Endothelial cell of umbilical vein (primary cell): ENCODE measurements at regions not wholly inside any gene's neighbourhood (a gene's known extent, or its start where the extent isn't known, plus 50 kb on each side); places are given as distances from the start of the nearest gene placed in this dataset.

Source experiments
- BruUV-seq: library from RNA; stranded (reverse); fragments of 400-500 nt; replicated peaks from 2 replicates; lab custom pipeline; 2021; lab: Mats Ljungman, UMichigan
- CTCF ChIA-PET: fragments of 300-600, 350-600 bp; sonication (Branson Sonifier 250); formaldehyde crosslinking; loops from one replicate; lab custom pipeline; 2021; ENCODE audit warnings: antibody characterized with exemption, inconsistent platforms; lab: Charles Lee
- POLR2A ChIA-PET: fragments of 300-600, 350-600 bp; sonication (Branson Sonifier 250); formaldehyde crosslinking; loops from one replicate; lab custom pipeline; 2021; ENCODE audit warnings: antibody characterized with exemption, inconsistent platforms; lab: Charles Lee
- DNase-seq: peaks from one replicate; pipeline ENCODE4 v3.0.0-alpha.2; 2011; ENCODE audit warnings: low read depth, low spot score
- FAIRE-seq: peaks from 2 replicates; lab custom pipeline; 2011; peaks lifted over from hg19 to GRCh38; lab: Jason Lieb, UNC
- H2AFZ ChIP-seq: 2 replicates; pipeline ENCODE4 v1.6.0; 2012; ENCODE audit warnings: low read depth, low read length, control low read depth, inconsistent platforms
- H3K27ac ChIP-seq: 2 replicates; pipeline ENCODE4 v1.5.1; 2011; ENCODE audit warnings: low read depth, mild to moderate bottlenecking, control low read depth, low read length, moderate library complexity; ENCODE audit not compliant: insufficient read depth
- H3K27me3 ChIP-seq, 2 experiments: 2 replicates each; pipeline versions ENCODE4 v1.6.0 to v1.6.1; 2011; ENCODE audit warnings: low read length in 2 of 2, mixed read lengths in 1 of 2; ENCODE audit not compliant: control insufficient read depth in 2 of 2, insufficient read depth in 2 of 2
- H3K36me3 ChIP-seq, 2 experiments: 2 replicates in 1 of 2; 3 replicates in 1 of 2; pipeline ENCODE4 v1.5.1; 2011; ENCODE audit warnings: low read length in 2 of 2, mild to moderate bottlenecking in 1 of 2, moderate library complexity in 1 of 2; ENCODE audit not compliant: control insufficient read depth in 2 of 2, insufficient read depth in 2 of 2; ENCODE audit errors: extremely low read depth in 1 of 2
- H3K4me1 ChIP-seq: 3 replicates; pipeline ENCODE4 v1.5.1; 2011; ENCODE audit warnings: mild to moderate bottlenecking, low read length; ENCODE audit not compliant: control insufficient read depth, insufficient read depth; ENCODE audit errors: extremely low read depth
- H3K4me2 ChIP-seq: 2 replicates; pipeline ENCODE4 v1.6.1; 2011; ENCODE audit warnings: low read length, control low read depth, mixed read lengths; ENCODE audit not compliant: insufficient read depth
- H3K4me3 ChIP-seq, 3 experiments: fragments of 200-600 bp in 1 of 3; sonication (generic), shearing (Covaris generic) in 1 of 3; replicated peaks in 1 of 3; 2 replicates each; pipeline ENCODE4 v1.5.1; 2011 to 2016; ENCODE audit warnings: control low read depth in 3 of 3, low read length in 3 of 3, mild to moderate bottlenecking in 2 of 3, inconsistent platforms in 1 of 3, low read depth in 1 of 3, moderate library complexity in 1 of 3; ENCODE audit not compliant: insufficient read depth in 1 of 3
- H3K79me2 ChIP-seq: 2 replicates; pipeline ENCODE4 v1.6.0; 2012; ENCODE audit warnings: low read length, inconsistent platforms; ENCODE audit not compliant: control insufficient read depth, insufficient read depth
- H3K9ac ChIP-seq: replicated peaks from 2 replicates; pipeline ENCODE3; 2011; ENCODE audit warnings: low read length, control low read depth; ENCODE audit not compliant: insufficient read depth; ENCODE audit errors: extremely low read depth
- H3K9me1 ChIP-seq: replicated peaks from 3 replicates; pipeline ENCODE4 v1.6.0; 2011; ENCODE audit warnings: mild to moderate bottlenecking, low read length; ENCODE audit not compliant: control insufficient read depth, insufficient read depth; ENCODE audit errors: extremely low read depth
- H3K9me3 ChIP-seq: replicated peaks from 2 replicates; pipeline ENCODE4 v1.5.1; 2012; ENCODE audit warnings: low read length, inconsistent platforms; ENCODE audit not compliant: control insufficient read depth, insufficient read depth
- H4K20me1 ChIP-seq: replicated peaks from 2 replicates; pipeline ENCODE3; 2011; ENCODE audit warnings: mild to moderate bottlenecking, low read length; ENCODE audit not compliant: control insufficient read depth, insufficient read depth; ENCODE audit errors: extremely low read depth
- CTCF ChIP-seq, 2 donors: IDR thresholded peaks; 1 replicate in 1 of 2; 2 replicates in 1 of 2; pipeline ENCODE4 v1.5.1; 2011; ENCODE audit warnings: low read length in 2 of 2, mild to moderate bottlenecking in 2 of 2, moderate library complexity in 2 of 2, control low read depth in 1 of 2, inconsistent platforms in 1 of 2, low read depth in 1 of 2; ENCODE audit not compliant: insufficient read depth in 1 of 2; ENCODE audit errors: extremely low read depth in 1 of 2
- EZH2 ChIP-seq: IDR thresholded peaks from 2 replicates; pipeline ENCODE4 v1.6.1; 2012; ENCODE audit warnings: borderline replicate concordance, low read depth, mild to moderate bottlenecking, moderate library complexity, low read length, inconsistent platforms; ENCODE audit not compliant: severe bottlenecking
- FOS ChIP-seq: IDR thresholded peaks from 2 replicates; pipeline ENCODE4 v1.6.1; 2011; ENCODE audit warnings: mild to moderate bottlenecking, low read length, moderate library complexity, borderline replicate concordance; ENCODE audit not compliant: insufficient read depth
- GATA2 ChIP-seq: IDR thresholded peaks from 2 replicates; pipeline ENCODE4 v1.7.0; 2011; ENCODE audit warnings: low read depth, mild to moderate bottlenecking, moderate library complexity, mixed read lengths, low read length; ENCODE audit not compliant: insufficient read length, insufficient read depth
- JUN ChIP-seq: IDR thresholded peaks from 2 replicates; pipeline ENCODE4 v1.6.1; 2011; ENCODE audit warnings: borderline replicate concordance, low read depth; ENCODE audit not compliant: insufficient read length, insufficient read depth
- MAX ChIP-seq: IDR thresholded peaks from 2 replicates; pipeline ENCODE4 v1.6.1; 2011; ENCODE audit not compliant: insufficient read depth, insufficient read length
- MYC ChIP-seq: IDR thresholded peaks from one replicate; pipeline ENCODE4 v1.6.1; 2011; ENCODE audit warnings: mild to moderate bottlenecking, low read depth, low read length
- POLR2A ChIP-seq: IDR thresholded peaks from 2 replicates; pipeline ENCODE4 v1.6.1; 2012; ENCODE audit warnings: low read depth, mild to moderate bottlenecking, control low read depth, low read length
- POLR2AphosphoS5 ChIP-seq: IDR thresholded peaks from 2 replicates; pipeline ENCODE4 v1.6.1; 2012; ENCODE audit warnings: low read depth, mild to moderate bottlenecking, control low read depth, low read length, moderate library complexity; ENCODE audit not compliant: insufficient read depth
- dilution Hi-C: fragments of 300-500 bp; cut with MboI; formaldehyde crosslinking; loops from one replicate; pipeline ENCODE4 v1.15.0; 2019; ENCODE audit warnings: low sequenced_read_pairs; ENCODE audit not compliant: extremely low pct_ligation_motif_present
- intact Hi-C: fragments of 100-400 bp; cut with micrococcal nuclease; formaldehyde crosslinking; loops from one replicate; pipeline ENCODE4 v1.10.0; 2022

DNA sequence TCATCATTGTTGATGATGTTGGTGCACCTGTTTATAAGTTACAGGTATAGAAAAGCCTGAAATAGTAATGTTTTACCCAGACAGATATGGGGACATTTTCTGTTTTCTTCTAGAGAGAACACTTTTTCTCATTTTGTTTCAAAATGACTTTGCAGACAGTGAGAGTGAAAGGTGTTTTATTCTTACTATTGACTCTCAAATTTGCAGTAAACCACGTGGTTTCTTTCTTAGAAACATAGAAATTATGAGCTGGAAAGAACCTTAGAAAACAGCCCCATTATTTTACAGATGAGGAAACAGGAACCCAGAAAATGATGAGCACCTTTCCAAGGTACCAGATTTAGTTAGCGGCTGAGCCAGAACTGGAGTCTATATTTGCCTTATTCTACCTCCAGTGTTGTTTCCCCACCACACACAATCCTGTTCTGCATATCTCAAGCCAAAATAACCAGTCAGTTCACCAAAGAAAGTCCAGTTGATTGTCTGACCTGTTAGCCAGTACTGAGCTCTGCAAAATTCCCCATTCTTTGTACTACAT is 138.9 kb upstream of the AHR start:
- dilution Hi-C loops, result no loop called here
- intact Hi-C loops, result no loop called here
- no TSS peak for BruUV-seq
- CTCF ChIA-PET, result interaction anchor here (1.1 kb wide), 1 partner anchor 95 kb away, joined by 3 read pairs; no protein-coding TSS in a partner anchor
- FAIRE-seq (no peak), DNase-seq (no peak)
- POLR2A ChIA-PET, result no interaction called here
- Histone ChIP-seq H3K36me3 (no peaks in the 10 kb centered on the region), H2AFZ (no peak overlapping the region), H3K9me3 (no peaks in the 10 kb centered on the region), H3K4me3 (no peak overlapping the region), H3K4me1 (no peaks in the 10 kb centered on the region), H3K79me2 (no peaks in the 10 kb centered on the region), H3K9me1 (no peaks in the 10 kb centered on the region), H4K20me1 (no peaks in the 10 kb centered on the region), H3K27ac (no peak overlapping the region), H3K27me3 (no peaks in the 10 kb centered on the region), H3K4me2 (no peak overlapping the region), H3K9ac (no peak overlapping the region)
- TF ChIP-seq POLR2A (no peak), POLR2AphosphoS5 (no peak), GATA2 (no peak), MYC (no peak), MAX (no peak), EZH2 (no peak), FOS (no peak), CTCF (IDR thresholded peaks at IDR 0.05; ENCODE audit: extremely low read depth in 1 of 2, insufficient read depth in 1 of 2, low read depth in 1 of 2, low read length in 2 of 2) (no peak), JUN (no peak)
